SK-N-MC (cell line): ENCODE measurements at regions not wholly inside any gene's neighbourhood (a gene's known extent, or its start where the extent isn't known, plus 50 kb on each side); places are given as distances from the start of the nearest gene placed in this dataset.

Source experiments
- EZH2 ChIP-seq: fragments of 200-600 bp; sonication (generic); IDR thresholded peaks from one replicate; pipeline ENCODE4 v1.6.1; 2017; ENCODE audit warnings: antibody characterized with exemption
- FOXP2 ChIP-seq: optimal IDR thresholded peaks from 2 replicates; pipeline ENCODE3; 2011; ENCODE audit warnings: mild to moderate bottlenecking, moderate library complexity; ENCODE audit not compliant: insufficient read depth; ENCODE audit errors: extremely low read length, control extremely low read depth
- POLR2AphosphoS5 ChIP-seq: IDR thresholded peaks from 2 replicates; pipeline ENCODE4 v1.6.1; 2012; ENCODE audit warnings: mild to moderate bottlenecking, low read depth, low read length, borderline replicate concordance

- TF ChIP-seq POLR2AphosphoS5 (no peak), FOXP2 (no peak), EZH2 (no peak)
Measured at GRCh38 chr1:14165371-14165801, 433.1 kb upstream of the KAZN start.
